ENCODE measurements at regions not wholly inside any gene's neighbourhood (a gene's known extent, or its start where the extent isn't known, plus 50 kb on each side); places are given as distances from the start of the nearest gene placed in this dataset.
"Not testable (repeated sequence)": the region's sequence is repeated elsewhere in the genome, so short reads cannot be mapped to it uniquely, and the experiment has no call there.

GRCh38 chr9:115543511-115543910 lies 425.6 kb upstream of the TNC start:
- DNase-seq (ENCODE audit: low spot score) = no peak

GRCh38 chr9:115548609-115549260 lies 430.8 kb upstream of the TNC start:
- no peak for DNase-seq (ENCODE audit: low spot score)

- DNase-seq (ENCODE audit: low spot score) = no peak
These were observed 433.4 kb upstream of the TNC start for GRCh38 chr9:115551396-115551795.

DNA sequence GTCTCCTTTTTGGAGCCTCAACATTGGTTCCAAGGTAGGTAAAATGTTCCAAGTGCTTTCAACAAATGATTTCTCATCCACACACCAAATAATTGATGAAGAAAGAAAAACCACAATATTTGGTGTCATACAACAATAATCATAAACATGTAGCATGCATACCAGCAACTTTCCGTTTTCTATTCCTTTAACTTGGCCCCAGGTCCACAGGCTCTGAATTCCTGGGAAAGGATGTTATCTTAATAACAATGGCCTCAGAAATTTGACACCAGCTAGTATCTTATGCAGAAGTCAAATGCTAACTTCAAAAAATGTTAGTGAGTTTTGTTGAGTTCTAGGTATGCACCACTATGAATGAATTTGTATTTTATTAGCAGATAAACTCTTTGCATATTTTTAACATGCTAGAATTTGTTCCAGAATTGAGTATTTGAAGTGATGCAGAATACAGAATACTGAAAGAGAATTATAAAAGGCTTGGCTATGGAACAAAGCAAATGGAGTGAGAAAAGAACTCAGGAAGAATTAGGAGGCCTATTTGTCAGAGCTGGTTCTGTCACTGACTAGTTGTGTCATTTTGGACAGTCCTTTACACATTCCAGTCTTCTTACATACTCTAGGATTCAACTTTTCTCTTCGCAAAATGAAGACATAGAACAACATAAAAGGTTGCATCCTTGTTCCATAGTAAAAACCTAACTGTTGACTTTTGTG lies 435.3 kb upstream of the TNC start:
- DNase-seq (ENCODE audit: low spot score) = peak; percentile 5

DNA sequence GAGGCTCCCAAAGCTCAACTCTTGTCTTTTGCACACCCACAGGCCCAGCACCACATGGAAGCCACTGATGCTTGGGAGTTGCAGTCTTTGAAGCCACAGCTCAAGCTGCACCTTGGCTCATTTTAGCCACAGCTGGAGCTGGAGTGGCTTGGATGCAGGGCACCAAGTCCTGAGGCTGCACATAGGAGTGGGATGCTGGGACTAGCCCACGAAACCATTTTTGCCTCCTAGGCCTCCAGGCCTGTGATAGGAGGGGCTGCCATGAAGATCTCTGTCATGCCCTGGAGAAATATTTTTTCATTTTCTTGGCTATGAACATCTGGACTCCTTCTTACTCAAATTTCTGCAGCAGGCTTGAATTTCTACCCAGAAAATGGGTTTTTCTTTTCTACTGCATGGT lies 438.5 kb upstream of the TNC start:
- DNase-seq (ENCODE audit: low spot score) = no peak

DNA sequence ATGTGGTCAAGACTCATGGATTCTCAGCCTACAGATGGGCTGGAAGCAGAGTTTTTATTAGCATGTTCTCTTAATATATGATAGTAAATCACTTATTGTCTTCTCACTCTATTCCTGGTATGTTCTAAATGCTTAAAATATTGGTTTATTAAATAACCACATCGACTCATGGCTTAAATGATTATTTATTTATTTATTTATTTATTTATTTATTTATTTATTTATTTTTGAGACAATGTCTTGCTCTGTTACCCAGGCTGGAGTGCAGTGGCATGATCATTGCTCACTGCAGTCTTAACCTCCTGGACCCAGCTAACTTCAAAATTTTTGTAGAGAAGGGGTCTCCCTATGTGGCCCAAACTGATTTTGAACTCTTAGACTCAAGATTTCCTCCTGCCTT lies 457.2 kb upstream of the TNC start:
- DNase-seq (ENCODE audit: low spot score) = no peak

DNA sequence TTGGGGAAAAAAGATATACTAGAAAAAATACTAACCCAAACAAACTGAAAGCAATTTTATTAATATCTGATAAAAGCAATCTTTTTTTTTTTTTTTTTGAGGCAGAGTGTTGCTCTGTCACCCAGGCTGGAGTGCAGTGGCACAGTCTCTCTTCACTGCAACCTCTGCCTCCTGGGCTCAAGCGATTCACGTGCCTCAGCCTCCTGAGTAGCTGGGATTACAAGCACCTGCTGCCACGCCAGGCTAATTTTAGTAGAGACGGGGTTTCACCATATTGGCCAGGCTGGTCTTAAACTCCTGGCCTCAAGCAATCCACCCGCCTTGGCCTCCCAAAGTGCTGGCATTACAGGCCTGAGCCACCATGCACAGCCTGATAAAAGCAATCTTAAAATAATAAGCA lies 467.5 kb upstream of the TNC start:
- DNase-seq (ENCODE audit: low spot score) = not testable (repeated sequence)

DNA sequence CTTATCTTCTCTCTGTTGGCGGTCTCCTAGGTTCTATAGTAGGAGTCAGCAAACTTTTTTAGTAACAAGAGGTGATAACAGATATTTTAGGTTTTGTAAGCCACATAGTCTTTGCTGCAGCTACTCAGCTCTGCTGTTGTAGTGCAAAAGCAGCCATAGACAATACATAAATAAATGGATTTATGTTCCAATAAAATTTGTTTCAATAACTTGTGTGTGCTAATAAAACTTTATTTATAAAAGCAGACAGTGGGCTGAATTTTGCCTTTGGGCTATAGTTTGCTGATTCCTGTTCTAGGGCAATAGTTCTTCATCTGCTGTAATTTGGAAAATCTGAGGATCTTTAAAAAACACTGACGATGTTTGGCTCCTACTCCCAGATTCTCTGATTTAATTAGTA lies 469.4 kb upstream of the TNC start:
- DNase-seq (ENCODE audit: low spot score) = no peak

DNA sequence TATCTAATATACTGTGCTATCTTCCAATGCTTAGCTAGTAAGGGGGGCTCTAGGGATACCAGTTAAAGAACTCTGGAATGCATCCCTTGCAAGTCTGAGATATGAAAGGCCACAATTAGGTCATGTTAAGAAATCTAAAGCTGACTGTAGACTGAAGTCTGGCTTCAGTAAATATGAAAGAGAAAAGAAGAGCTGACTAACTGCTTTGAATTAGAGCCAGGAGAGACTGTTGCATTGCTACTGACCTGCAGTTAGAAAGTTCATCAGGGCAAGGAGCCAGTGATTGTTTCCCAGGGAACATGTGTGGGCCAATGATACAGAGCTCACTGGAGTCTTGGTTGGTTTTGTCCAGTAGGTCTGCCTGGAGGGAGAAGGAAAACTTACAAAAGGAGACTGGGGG lies 472.1 kb upstream of the TNC start:
- DNase-seq (ENCODE audit: low spot score) = no peak

- peak; percentile 81 for DNase-seq (ENCODE audit: low spot score)
These were observed 473.6 kb upstream of the TNC start for GRCh38 chr9:115591584-115591984.

DNA sequence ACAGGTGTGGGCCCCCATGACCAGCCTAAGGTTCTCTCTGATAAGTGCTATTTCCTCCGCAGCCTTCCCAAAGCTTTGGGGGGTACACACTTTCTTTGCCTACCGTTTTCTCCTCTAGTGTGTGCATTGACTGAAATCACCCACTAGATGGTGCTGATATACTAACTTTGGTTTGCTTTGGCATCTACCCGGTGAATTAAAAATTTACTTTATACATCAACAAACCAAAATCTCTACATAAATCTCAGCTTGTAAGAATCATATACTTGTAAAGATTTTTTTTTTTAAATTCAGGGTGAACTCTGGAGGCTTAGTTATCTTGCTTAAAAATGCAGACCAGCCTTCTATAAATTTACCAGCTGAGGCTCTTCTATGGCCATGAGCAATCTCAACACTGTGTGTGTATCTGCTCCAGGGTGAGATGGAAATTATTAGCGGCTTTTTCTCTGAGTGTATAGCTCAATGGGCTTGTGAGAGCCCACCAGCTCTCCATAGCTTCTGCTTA lies 475.7 kb upstream of the TNC start:
- peak; percentile 56 for DNase-seq (ENCODE audit: low spot score)

GRCh38 chr9:115594557-115594956 lies 476.6 kb upstream of the TNC start:
- no peak for DNase-seq (ENCODE audit: low spot score)

- no peak for DNase-seq (ENCODE audit: low spot score)
These were observed 478.2 kb upstream of the TNC start for GRCh38 chr9:115596021-115596745.

DNA sequence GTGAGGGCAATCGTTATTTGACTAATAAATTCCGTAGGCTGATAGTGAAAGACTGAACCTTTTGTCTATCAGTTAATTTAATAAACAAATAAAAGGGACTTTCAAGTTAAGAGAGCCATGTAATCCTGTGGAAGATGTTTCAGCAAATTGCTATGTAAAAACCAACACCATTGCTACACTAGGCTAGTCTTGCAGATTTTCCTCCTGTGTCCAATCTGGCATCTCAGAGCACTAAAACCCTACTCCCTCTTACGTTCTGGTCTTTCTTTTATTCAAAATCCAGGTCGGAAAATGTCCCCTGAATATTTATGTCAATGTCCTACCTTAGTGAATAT lies 478.8 kb upstream of the TNC start:
- DNase-seq (ENCODE audit: low spot score) = no peak

- DNase-seq (ENCODE audit: low spot score) = no peak
These were observed 479.5 kb upstream of the TNC start for GRCh38 chr9:115597330-115597895.

GRCh38 chr9:115598751-115599150 lies 480.8 kb upstream of the TNC start:
- no peak for DNase-seq (ENCODE audit: low spot score)

DNA sequence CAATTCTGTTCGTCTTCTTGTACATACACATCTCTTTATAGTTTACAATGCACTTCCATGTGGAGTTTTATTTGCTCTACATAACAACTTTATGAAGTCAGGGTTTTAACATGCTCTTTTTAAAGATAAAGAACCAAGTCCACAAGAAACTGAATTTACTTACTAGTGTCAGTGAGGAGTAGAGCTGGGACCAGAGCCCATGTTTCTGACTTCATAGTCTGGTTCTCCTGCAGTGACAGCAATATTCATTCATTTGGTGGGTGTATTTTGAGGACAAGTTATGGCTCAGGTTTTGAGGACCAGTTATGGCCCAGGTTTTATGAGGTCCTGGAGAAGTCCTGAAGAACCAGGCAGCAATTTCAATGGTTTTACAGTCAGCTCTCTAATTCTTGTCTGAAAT lies 481.9 kb upstream of the TNC start:
- no peak for DNase-seq (ENCODE audit: low spot score)

DNA sequence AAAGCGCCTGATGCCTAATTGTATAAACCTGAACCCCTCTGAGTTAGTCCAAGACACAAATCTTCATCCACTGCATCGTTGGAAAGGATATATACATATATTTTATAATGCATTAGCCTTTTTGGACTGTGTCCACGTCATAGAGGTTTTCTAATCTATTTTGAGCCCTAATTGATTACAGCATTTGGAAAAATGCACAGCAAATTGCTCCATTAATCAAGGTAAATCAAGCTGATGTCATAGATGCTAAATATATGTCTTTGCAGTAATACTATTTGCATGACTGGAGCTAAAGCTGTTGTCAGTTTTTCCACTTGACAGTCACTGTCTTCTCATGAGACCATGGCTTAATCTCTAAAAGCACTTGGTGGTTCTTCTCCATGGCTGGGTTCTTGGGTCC lies 483.5 kb upstream of the TNC start:
- DNase-seq (ENCODE audit: low spot score) = no peak

DNA sequence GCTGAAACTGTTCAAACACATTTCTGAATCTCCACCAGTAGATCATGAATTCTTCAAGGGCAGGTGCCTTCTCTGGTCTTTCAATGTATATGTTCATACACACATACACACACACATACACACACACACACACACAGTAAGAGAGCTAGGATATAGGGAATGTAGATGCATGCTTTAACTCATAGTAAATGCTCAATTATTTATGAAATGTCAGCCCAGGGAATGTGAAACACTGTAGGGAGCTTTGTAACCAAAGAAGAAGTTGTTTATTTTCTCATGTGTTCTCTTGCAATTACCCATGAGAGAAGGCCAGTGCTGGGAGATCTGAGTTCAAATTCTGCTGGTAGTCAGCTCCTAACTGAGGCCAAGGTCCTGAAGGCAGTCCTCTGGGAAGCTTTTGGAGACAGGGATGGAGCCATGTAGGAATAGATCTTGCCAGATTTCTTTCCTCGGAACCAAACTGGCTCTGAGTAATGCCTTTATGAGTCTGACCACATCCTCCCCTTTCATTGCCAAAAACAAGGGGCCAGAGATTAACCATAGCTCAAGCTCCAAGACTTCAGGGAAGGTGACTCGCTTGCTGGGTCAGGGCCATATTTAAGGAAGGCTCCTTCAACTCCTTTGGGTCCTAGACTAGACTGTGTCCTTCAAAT lies 487.0 kb upstream of the TNC start:
- DNase-seq (ENCODE audit: low spot score) = no peak

DNA sequence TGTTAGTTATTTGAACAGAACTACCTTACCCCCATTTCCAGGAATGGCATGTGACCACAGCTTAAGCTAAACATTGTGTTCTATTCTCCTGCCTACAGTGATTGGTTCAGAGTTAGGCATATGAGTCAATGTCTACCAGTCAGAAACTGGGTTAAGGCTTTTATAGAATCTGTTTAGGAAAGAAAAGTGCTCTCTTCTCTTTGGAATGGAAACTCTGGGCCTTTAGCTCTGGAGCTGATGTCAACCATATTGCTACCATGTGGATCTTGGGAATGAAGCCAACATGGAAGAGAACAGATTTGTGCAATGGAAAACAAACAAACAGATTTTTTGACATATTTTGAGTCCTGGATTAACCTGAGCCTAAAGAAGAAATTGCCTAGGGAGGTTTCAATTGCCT lies 488.9 kb upstream of the TNC start:
- no peak for DNase-seq (ENCODE audit: low spot score)

DNA sequence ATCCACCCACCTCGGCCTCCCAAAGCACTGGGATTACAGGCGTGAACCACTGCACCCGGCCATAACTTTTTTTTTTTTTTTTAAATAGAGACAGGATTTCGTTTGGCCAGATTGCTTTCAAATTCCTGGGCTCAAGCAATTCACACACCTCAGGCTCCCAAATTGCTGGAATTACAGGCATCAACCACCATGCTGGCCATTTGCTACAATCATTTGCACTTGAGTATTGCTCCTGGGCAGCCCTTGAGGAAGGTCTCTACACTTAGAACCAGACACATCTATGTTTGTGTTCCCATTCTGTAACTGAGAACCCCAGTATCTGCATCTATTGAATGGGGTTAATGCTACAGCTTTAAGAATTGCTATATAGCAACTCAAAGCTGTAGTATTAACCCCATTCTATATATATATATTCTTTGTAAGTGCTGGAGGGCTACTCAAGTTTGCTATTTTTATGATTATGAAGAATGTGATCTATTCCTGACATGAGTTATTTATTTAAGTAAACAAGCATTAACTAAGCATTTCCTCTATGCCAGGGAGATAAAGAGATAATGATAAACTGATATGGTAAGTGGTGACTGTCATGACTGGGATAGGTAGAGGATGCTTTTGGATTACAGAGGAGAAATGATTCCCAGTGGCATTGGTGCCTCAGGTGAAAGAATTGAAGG lies 496.5 kb upstream of the TNC start:
- no peak for DNase-seq (ENCODE audit: low spot score)

DNA sequence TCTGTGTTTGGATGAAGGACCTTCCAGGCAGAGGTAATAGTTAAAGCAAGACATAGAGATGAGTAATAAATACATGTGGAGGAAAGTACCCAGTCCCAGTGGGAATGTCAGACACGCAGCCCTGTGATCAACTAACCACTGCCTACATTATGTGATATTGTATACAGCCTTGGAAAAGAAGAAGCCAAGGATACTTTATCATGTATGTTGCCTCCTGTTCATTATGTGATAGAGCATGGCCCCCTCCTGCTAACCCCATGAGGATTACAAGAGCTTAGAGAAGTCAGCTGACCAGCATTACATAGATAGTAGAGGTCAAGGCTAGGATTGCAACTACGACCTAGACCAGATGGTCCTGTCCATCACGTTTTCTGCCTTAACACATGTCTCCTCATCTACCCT lies 497.0 kb upstream of the TNC start:
- DNase-seq (ENCODE audit: low spot score) = no peak

Data from iPS-NIHi11 (cell line).